SU-DHL-6 (cell line): ENCODE measurements at regions not wholly inside any gene's neighbourhood (a gene's known extent, or its start where the extent isn't known, plus 50 kb on each side); places are given as distances from the start of the nearest gene placed in this dataset.

Experiments
- H2AFZ ChIP-seq: fragments of 200-600 bp; sonication (generic); 2 replicates; pipeline ENCODE4 v1.6.1; 2014; ENCODE audit warnings: low read depth, mild to moderate bottlenecking, moderate library complexity, mixed read lengths, antibody characterized with exemption, low read length; ENCODE audit not compliant: severe bottlenecking
- H3F3A ChIP-seq: fragments of 200-600 bp; shearing (Covaris generic); 2 replicates; pipeline ENCODE4 v1.6.0; 2016; ENCODE audit warnings: antibody characterized with exemption, mild to moderate bottlenecking; ENCODE audit not compliant: insufficient read depth
- H3K27ac ChIP-seq: fragments of 200-600 bp; sonication (generic); 2 replicates; pipeline ENCODE4 v1.5.1; 2016; ENCODE audit warnings: low read depth, mild to moderate bottlenecking, low read length, moderate library complexity, mixed read lengths
- H3K27me3 ChIP-seq: fragments of 200-600 bp; sonication (generic), shearing (Covaris generic); 2 replicates; pipeline ENCODE4 v1.6.0; 2014; ENCODE audit warnings: mild to moderate bottlenecking, low read length
- H3K36me3 ChIP-seq: fragments of 200-600 bp; sonication (generic); 2 replicates; pipeline ENCODE4 v1.6.1; 2014; ENCODE audit warnings: mild to moderate bottlenecking, low read length, mixed read lengths
- H3K4me2 ChIP-seq: fragments of 300-600, 200-600 bp; shearing (Covaris generic), sonication (generic); 2 replicates; pipeline ENCODE4 v1.6.0; 2014; ENCODE audit warnings: low read length, low read depth, mild to moderate bottlenecking; ENCODE audit not compliant: poor library complexity, severe bottlenecking
- H3K4me3 ChIP-seq: fragments of 200-600 bp; sonication (generic); 2 replicates; pipeline ENCODE4 v1.5.1; 2014; ENCODE audit warnings: antibody characterized with exemption, low read length, mild to moderate bottlenecking, mixed read lengths; ENCODE audit not compliant: insufficient read depth, poor library complexity, severe bottlenecking
- H3K79me2 ChIP-seq: fragments of 200-600 bp; sonication (generic); 2 replicates; pipeline ENCODE4 v1.6.1; 2014; ENCODE audit warnings: mild to moderate bottlenecking, low read length, moderate library complexity; ENCODE audit not compliant: insufficient read depth
- H3K9ac ChIP-seq: fragments of 200-600 bp; sonication (generic); 2 replicates; pipeline ENCODE4 v1.7.0; 2014; ENCODE audit warnings: mild to moderate bottlenecking, low read length
- H3K9me2 ChIP-seq: fragments of 200-600 bp; sonication (generic); replicated peaks from 2 replicates; pipeline ENCODE4 v1.6.1; 2014; ENCODE audit warnings: low read length; ENCODE audit not compliant: insufficient read depth
- H3K9me3 ChIP-seq: fragments of 200-600 bp; sonication (generic); 2 replicates; pipeline ENCODE4 v1.6.1; 2014; ENCODE audit warnings: low read length, mixed read lengths; ENCODE audit not compliant: insufficient read depth
- H4K20me1 ChIP-seq: fragments of 200-600 bp; sonication (generic); 2 replicates; pipeline ENCODE4 v1.6.1; 2014; ENCODE audit warnings: low read depth, mild to moderate bottlenecking, antibody characterized with exemption, low read length, moderate library complexity, mixed read lengths
- CTCF ChIP-seq: fragments of 200-600 bp; sonication (generic); IDR thresholded peaks from one replicate; pipeline ENCODE4 v1.5.1; 2017; ENCODE audit warnings: antibody characterized with exemption, mild to moderate bottlenecking, low read length, moderate library complexity; ENCODE audit not compliant: insufficient read depth, poor library complexity, severe bottlenecking
- EZH2phosphoT487 ChIP-seq: fragments of 200-600 bp; sonication (generic), shearing (Covaris generic); conservative IDR thresholded peaks from 2 replicates; pipeline ENCODE4 v1.6.1; 2018; ENCODE audit warnings: mild to moderate bottlenecking, antibody characterized with exemption, low read length, moderate library complexity, mixed read lengths

- H3K9ac ChIP-seq, result no peak overlapping the region
- H3K27me3 ChIP-seq, result no peaks in the 10 kb centered on the region
- no peaks in the 10 kb centered on the region for H3K9me2 ChIP-seq
- no peaks in the 10 kb centered on the region for H3K79me2 ChIP-seq
- TF ChIP-seq EZH2phosphoT487 (no peak), CTCF (no peak)
- no peaks in the 10 kb centered on the region for H4K20me1 ChIP-seq
- no peaks in the 10 kb centered on the region for H3K36me3 ChIP-seq
- no peak overlapping the region for H2AFZ ChIP-seq
- H3K27ac ChIP-seq, result no peak overlapping the region
- no peak overlapping the region for H3K4me2 ChIP-seq
- no peaks in the 10 kb centered on the region for H3F3A ChIP-seq
- no peaks in the 10 kb centered on the region for H3K9me3 ChIP-seq
- no peak overlapping the region for H3K4me3 ChIP-seq
Measured at GRCh38 chr3:113064183-113064582, 73.4 kb downstream of the GTPBP8 start.

GRCh38 chr3:113065336-113065735 is 74.6 kb downstream of the GTPBP8 start:
- TF ChIP-seq CTCF (no peak), EZH2phosphoT487 (no peak)
- Histone ChIP-seq H4K20me1 (no peaks in the 10 kb centered on the region), H3K27ac (no peak overlapping the region), H3K9me2 (no peaks in the 10 kb centered on the region), H3K9me3 (no peaks in the 10 kb centered on the region), H3K4me2 (no peak overlapping the region), H3K4me3 (no peak overlapping the region), H3K79me2 (no peaks in the 10 kb centered on the region), H3K9ac (no peak overlapping the region), H3K36me3 (no peaks in the 10 kb centered on the region), H3K27me3 (no peaks in the 10 kb centered on the region), H3F3A (no peaks in the 10 kb centered on the region), H2AFZ (no peak overlapping the region)

GRCh38 chr3:113070072-113070640 is 79.4 kb downstream of the GTPBP8 start:
- H3K79me2 ChIP-seq, result no peaks in the 10 kb centered on the region
- H3K4me2 ChIP-seq, result no peak overlapping the region
- no peaks in the 10 kb centered on the region for H3K9me3 ChIP-seq
- no peaks in the 10 kb centered on the region for H4K20me1 ChIP-seq
- no peak overlapping the region for H3K27ac ChIP-seq
- H3F3A ChIP-seq, result no peaks in the 10 kb centered on the region
- H3K4me3 ChIP-seq, result no peak overlapping the region
- no peak overlapping the region for H3K9ac ChIP-seq
- TF ChIP-seq EZH2phosphoT487 (no peak), CTCF (no peak)
- H3K36me3 ChIP-seq, result no peaks in the 10 kb centered on the region
- no peaks in the 10 kb centered on the region for H3K9me2 ChIP-seq
- H2AFZ ChIP-seq, result no peak overlapping the region
- H3K27me3 ChIP-seq, result no peaks in the 10 kb centered on the region

GRCh38 chr3:113070681-113071113 is 79.9 kb downstream of the GTPBP8 start:
- Histone ChIP-seq H3K36me3 (no peaks in the 10 kb centered on the region), H3K4me3 (no peak overlapping the region), H3K27ac (no peak overlapping the region), H4K20me1 (no peaks in the 10 kb centered on the region), H3K4me2 (no peak overlapping the region), H2AFZ (no peak overlapping the region), H3K9me3 (no peaks in the 10 kb centered on the region), H3K27me3 (no peaks in the 10 kb centered on the region), H3K9me2 (no peaks in the 10 kb centered on the region), H3F3A (no peaks in the 10 kb centered on the region), H3K79me2 (no peaks in the 10 kb centered on the region), H3K9ac (no peak overlapping the region)
- TF ChIP-seq EZH2phosphoT487, result no peak
- no peak for TF ChIP-seq CTCF
